ENCODE measurements at regions not wholly inside any gene's neighbourhood (a gene's known extent, or its start where the extent isn't known, plus 50 kb on each side); places are given as distances from the start of the nearest gene placed in this dataset.
"Not testable (repeated sequence)": the region's sequence is repeated elsewhere in the genome, so short reads cannot be mapped to it uniquely, and the experiment has no call there.

DNA sequence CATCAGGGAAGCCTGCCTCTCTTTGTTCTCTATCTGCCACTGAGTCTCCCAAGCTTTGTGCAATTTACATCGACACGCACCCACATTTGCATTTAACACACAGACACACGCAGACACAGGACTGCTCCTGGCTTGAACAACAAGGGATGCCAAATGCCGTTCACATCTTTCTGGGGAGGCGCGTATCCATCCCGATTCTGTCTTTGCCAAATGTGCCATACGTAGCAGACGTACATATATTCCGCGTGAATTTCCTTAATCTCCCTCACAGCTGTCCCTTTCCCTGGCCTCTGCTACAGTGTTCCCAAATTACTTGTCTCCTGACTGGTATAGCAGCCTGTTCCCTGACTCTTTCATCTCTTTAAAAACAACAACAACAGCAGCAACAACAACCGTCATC lies 409.5 kb downstream of the MIAT start:
- DNase-seq (ENCODE audit: insufficient read length, low spot score) (no peak), FAIRE-seq (no peak)
- TF ChIP-seq, protein P1, sequence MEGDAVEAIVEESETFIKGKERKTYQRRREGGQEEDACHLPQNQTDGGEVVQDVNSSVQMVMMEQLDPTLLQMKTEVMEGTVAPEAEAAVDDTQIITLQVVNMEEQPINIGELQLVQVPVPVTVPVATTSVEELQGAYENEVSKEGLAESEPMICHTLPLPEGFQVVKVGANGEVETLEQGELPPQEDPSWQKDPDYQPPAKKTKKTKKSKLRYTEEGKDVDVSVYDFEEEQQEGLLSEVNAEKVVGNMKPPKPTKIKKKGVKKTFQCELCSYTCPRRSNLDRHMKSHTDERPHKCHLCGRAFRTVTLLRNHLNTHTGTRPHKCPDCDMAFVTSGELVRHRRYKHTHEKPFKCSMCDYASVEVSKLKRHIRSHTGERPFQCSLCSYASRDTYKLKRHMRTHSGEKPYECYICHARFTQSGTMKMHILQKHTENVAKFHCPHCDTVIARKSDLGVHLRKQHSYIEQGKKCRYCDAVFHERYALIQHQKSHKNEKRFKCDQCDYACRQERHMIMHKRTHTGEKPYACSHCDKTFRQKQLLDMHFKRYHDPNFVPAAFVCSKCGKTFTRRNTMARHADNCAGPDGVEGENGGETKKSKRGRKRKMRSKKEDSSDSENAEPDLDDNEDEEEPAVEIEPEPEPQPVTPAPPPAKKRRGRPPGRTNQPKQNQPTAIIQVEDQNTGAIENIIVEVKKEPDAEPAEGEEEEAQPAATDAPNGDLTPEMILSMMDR (IDR thresholded peaks at IDR 0.05; ENCODE audit: insufficient read depth, missing control alignments), result no peak

DNA sequence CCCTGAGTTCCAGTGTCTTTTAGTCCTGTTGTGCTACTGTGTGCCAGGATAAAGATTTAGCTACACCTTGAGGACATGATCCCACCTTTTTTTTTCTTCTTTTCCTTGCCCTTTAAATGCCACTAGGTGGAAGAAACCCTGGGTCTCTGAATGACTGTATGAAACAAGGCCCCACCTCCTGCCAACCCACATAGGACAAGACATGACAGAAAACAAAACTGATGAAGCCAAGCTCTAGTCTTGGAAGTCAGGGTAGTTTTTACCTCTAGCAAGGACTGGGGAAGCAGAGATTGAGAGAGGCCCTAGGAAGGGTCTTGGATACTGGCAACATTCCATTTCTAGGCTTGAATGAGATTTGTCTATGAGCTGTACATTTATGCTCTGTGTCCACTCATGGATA lies 410.7 kb downstream of the MIAT start:
- DNase-seq (ENCODE audit: insufficient read length, low spot score) (no peak), FAIRE-seq (no peak)
- TF ChIP-seq, protein P1 (IDR thresholded peaks at IDR 0.05; ENCODE audit: insufficient read depth, missing control alignments), result no peak

DNA sequence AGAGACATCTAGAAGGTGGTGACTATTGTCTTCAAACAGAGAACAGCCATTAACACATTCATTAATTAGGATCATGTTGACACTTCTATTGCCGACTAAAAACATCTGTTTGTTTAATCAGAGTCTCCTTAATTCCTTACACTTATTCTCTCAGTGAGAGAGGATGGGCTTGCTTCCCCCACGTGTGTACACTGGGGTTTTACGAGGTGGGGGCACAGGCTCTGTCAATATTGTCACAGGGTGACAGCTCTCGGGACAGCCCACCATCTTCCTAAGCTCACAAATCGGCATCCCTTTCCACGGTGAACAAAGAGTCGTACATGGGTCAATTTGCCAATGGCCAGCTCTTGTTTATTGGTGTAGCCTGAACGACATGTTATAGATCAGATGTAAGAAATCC lies 413.2 kb downstream of the MIAT start:
- TF ChIP-seq, protein P1 (IDR thresholded peaks at IDR 0.05; ENCODE audit: insufficient read depth, missing control alignments), result no peak

DNA sequence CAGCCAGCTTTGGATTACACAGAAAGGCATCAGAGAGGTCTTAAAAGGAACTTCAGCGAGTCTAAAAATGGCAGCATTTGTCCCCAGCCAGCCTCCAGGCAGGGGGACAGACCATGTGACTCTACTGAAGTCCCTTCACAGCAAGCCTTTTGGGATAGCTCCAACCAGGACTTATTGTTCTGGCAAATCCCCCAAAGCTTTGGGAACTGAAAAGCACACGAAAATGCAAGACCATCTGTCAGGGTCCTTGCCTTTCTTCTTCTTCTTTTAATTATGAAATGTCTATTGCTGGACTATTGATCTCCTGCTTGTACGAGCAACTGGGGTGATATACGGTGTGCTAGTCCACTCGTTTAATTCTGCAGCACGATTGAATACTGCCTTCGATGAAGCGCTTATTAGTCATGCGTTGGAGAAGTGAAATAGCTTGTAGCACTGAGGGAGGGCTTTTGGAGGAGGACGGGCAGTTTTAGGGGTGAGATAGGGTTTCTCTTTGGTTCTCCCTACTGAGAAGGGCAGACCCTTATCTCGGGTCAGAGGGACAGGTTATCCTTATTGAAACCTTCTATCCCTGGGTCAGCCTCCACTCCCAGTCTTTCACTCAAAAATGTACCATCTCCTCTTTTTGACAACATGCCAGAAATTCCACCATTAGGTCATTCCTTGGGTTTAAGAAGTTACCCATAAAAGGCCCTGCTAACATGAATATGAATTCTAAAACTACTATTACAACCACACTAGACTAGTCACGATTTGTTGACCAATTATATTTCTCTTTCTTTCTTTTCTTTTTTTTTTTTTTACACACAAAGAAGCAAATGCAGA lies 416.4 kb downstream of the MIAT start:
- FAIRE-seq, result no peak
- TF ChIP-seq, protein P1 (IDR thresholded peaks at IDR 0.05; ENCODE audit: insufficient read depth, missing control alignments), result no peak
- no peak for DNase-seq (ENCODE audit: insufficient read length, low spot score)

More for the DNA sequence above, 413.2 kb downstream of the MIAT start:
- FAIRE-seq (no peak), DNase-seq (ENCODE audit: insufficient read length, low spot score) (no peak)

DNA sequence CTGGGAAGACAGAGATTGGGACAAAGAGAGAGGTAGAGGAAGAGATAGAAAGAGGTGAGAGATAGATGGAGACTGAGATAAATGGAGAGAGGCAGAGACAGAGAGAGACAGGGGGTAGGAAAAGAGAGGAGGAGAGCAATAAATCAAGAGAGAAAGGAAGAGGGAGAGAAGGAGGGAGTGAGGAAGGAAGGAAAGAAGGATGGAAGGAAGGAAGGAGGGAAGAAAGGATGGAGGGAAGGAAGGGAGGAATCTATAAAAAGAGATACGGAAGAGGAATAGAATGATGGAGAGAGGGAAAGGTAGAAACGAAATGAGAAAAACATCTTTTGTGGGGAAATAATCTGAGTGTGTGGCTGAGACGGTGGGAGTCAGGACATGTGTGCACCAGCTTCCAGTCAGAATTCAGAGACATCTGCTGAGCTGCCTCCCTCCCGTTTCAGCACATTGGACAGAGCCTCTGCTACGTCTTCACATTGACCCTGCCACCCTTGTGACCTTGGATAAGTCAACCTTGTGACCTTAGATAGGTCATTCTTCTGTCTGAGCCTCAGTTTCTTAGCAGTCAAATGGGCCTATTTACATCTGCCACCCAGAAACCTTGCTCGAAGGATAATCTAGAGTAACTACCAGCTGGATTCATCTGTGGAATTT lies 417.8 kb downstream of the MIAT start:
- no peak for FAIRE-seq
- TF ChIP-seq, protein P1 (IDR thresholded peaks at IDR 0.05; ENCODE audit: insufficient read depth, missing control alignments), result no peak
- DNase-seq (ENCODE audit: insufficient read length, low spot score), result no peak

DNA sequence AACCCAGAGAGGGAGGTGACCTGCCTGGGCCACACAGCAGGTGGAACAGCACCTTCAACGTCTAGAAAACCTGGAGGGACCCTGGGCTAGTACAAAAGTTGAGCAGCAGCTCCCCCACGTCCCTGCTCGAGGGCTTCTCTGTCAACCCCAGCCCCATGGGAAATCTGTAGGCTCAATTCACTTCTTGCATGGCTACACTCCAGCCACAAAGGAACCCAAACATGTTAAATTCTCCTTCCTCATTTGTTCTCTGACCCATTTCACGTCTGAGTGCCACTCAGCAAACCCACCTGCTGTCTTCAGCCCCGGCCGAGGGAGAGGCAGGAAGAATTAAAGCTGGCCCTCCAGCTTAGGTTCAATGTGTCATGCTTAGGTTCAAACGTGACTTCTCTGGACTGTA lies 418.5 kb downstream of the MIAT start:
- FAIRE-seq (no peak), DNase-seq (ENCODE audit: insufficient read length, low spot score) (no peak)
- TF ChIP-seq, protein P1 (IDR thresholded peaks at IDR 0.05; ENCODE audit: insufficient read depth, missing control alignments), result no peak

DNA sequence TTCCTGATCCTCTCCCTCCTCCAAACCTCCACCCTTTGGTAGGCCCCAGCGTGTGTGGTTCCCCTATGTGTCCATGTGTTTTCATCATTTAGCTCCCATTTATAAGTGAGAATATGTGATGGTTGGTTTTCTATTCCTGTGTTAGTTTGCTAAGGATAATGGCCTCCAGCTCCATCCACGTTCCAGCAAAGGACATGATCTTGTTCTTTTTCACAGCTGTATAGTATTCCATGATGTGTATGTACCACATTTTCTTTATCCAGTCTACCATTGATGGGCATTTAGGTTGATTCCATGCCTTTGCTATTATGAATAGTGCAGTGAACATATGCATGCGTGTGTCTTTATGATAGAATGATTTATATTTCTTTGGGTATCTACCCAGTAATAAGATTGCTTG lies 420.7 kb downstream of the MIAT start:
- not testable (repeated sequence) for DNase-seq (ENCODE audit: insufficient read length, low spot score); FAIRE-seq

Measured in D721Med (cell line).